ENCODE measurements at regions not wholly inside any gene's neighbourhood (a gene's known extent, or its start where the extent isn't known, plus 50 kb on each side); places are given as distances from the start of the nearest gene placed in this dataset.

GRCh38 chr13:75042807-75043206 lies 439.2 kb downstream of the TBC1D4 start:
- H3K4me3 ChIP-seq (ENCODE audit: low read length) = no peak overlapping the region
- no peak for DNase-seq (ENCODE audit: low read depth)
- no peak for TF ChIP-seq CTCF (IDR thresholded peaks at IDR 0.05; ENCODE audit: insufficient read depth, low read depth, low read length, missing control alignments)

GRCh38 chr13:75038393-75039113 lies 443.4 kb downstream of the TBC1D4 start:
- TF ChIP-seq CTCF (IDR thresholded peaks at IDR 0.05; ENCODE audit: insufficient read depth, low read depth, low read length, missing control alignments) = no peak
- no peak for DNase-seq (ENCODE audit: low read depth)
- H3K4me3 ChIP-seq (ENCODE audit: low read length) = no peak overlapping the region

GRCh38 chr13:75025956-75026355 lies 456.0 kb downstream of the TBC1D4 start:
- no peak overlapping the region for H3K4me3 ChIP-seq (ENCODE audit: low read length)
- TF ChIP-seq CTCF (IDR thresholded peaks at IDR 0.05; ENCODE audit: insufficient read depth, low read depth, low read length, missing control alignments) = no peak
- DNase-seq (ENCODE audit: low read depth) = no peak

GRCh38 chr13:75024602-75025001 lies 457.4 kb downstream of the TBC1D4 start:
- no peak for TF ChIP-seq CTCF (IDR thresholded peaks at IDR 0.05; ENCODE audit: insufficient read depth, low read depth, low read length, missing control alignments)
- DNase-seq (ENCODE audit: low read depth) = no peak
- H3K4me3 ChIP-seq (ENCODE audit: low read length) = no peak overlapping the region

GRCh38 chr13:75023609-75024008 lies 458.4 kb downstream of the TBC1D4 start:
- peak; percentile 60 for DNase-seq (ENCODE audit: low read depth)
- TF ChIP-seq CTCF (IDR thresholded peaks at IDR 0.05; ENCODE audit: insufficient read depth, low read depth, low read length, missing control alignments) = no peak
- no peak overlapping the region for H3K4me3 ChIP-seq (ENCODE audit: low read length)

- TF ChIP-seq CTCF (IDR thresholded peaks at IDR 0.05; ENCODE audit: insufficient read depth, low read depth, low read length, missing control alignments) = no peak
- no peak overlapping the region for H3K4me3 ChIP-seq (ENCODE audit: low read length)
- no peak for DNase-seq (ENCODE audit: low read depth)
Observed at GRCh38 chr13:75021151-75021550, 460.8 kb downstream of the TBC1D4 start.

- no peak overlapping the region for H3K4me3 ChIP-seq (ENCODE audit: low read length)
- no peak for TF ChIP-seq CTCF (IDR thresholded peaks at IDR 0.05; ENCODE audit: insufficient read depth, low read depth, low read length, missing control alignments)
- peak; percentile 21 for DNase-seq (ENCODE audit: low read depth)
Observed at GRCh38 chr13:75016225-75016624, 465.7 kb downstream of the TBC1D4 start.
